ENCODE measurements at regions not wholly inside any gene's neighbourhood (a gene's known extent, or its start where the extent isn't known, plus 50 kb on each side); places are given as distances from the start of the nearest gene placed in this dataset.

- DNase-seq (ENCODE audit: insufficient read length, low spot score) (no peak), FAIRE-seq (no peak)
- no peak for TF ChIP-seq POLR2A (IDR thresholded peaks at IDR 0.05; ENCODE audit: low read depth, low read length)
- TF ChIP-seq POU2F2 (IDR thresholded peaks at IDR 0.05; ENCODE audit: low read depth, low read length), result no peak
- no peak for TF ChIP-seq SPI1 (IDR thresholded peaks at IDR 0.05; ENCODE audit: low read depth, low read length)
Observed at GRCh38 chr17:70648166-70648565, 478.8 kb downstream of the KCNJ2 start.

- DNase-seq (ENCODE audit: insufficient read length, low spot score), result no peak
- TF ChIP-seq PAX5 (IDR thresholded peaks at IDR 0.05; ENCODE audit: insufficient read depth, low read length, severe bottlenecking), result no peak
- TF ChIP-seq POLR2A (IDR thresholded peaks at IDR 0.05; ENCODE audit: low read depth, low read length), result no peak
- no peak for TF ChIP-seq POU2F2 (IDR thresholded peaks at IDR 0.05; ENCODE audit: low read depth, low read length)
- TF ChIP-seq SPI1 (IDR thresholded peaks at IDR 0.05; ENCODE audit: low read depth, low read length), result no peak
- TF ChIP-seq TAF1 (IDR thresholded peaks at IDR 0.05; ENCODE audit: low read depth, low read length), result no peak
- no peak for TF ChIP-seq POLR2AphosphoS5 (IDR thresholded peaks at IDR 0.05; ENCODE audit: low read depth, low read length)
- no peak for FAIRE-seq
Observed at GRCh38 chr17:70653850-70654249, 484.5 kb downstream of the KCNJ2 start.

GRCh38 chr17:70654706-70655105, 485.4 kb downstream of the KCNJ2 start:
- no peak for DNase-seq (ENCODE audit: insufficient read length, low spot score)
- TF ChIP-seq POU2F2 (IDR thresholded peaks at IDR 0.05; ENCODE audit: low read depth, low read length) (no peak), POLR2AphosphoS5 (IDR thresholded peaks at IDR 0.05; ENCODE audit: low read depth, low read length) (no peak), POLR2A (IDR thresholded peaks at IDR 0.05; ENCODE audit: low read depth, low read length) (no peak), PAX5 (IDR thresholded peaks at IDR 0.05; ENCODE audit: insufficient read depth, low read length, severe bottlenecking) (no peak), SPI1 (IDR thresholded peaks at IDR 0.05; ENCODE audit: low read depth, low read length) (no peak), TAF1 (IDR thresholded peaks at IDR 0.05; ENCODE audit: low read depth, low read length) (no peak)
- no peak for FAIRE-seq

GRCh38 chr17:70655176-70655958, 486.0 kb downstream of the KCNJ2 start:
- DNase-seq (ENCODE audit: insufficient read length, low spot score) (no peak), FAIRE-seq (no peak)
- no peak for TF ChIP-seq POU2F2 (IDR thresholded peaks at IDR 0.05; ENCODE audit: low read depth, low read length)
- TF ChIP-seq POLR2A (IDR thresholded peaks at IDR 0.05; ENCODE audit: low read depth, low read length), result no peak
- no peak for TF ChIP-seq SPI1 (IDR thresholded peaks at IDR 0.05; ENCODE audit: low read depth, low read length)
- TF ChIP-seq TAF1 (IDR thresholded peaks at IDR 0.05; ENCODE audit: low read depth, low read length), result no peak
- TF ChIP-seq POLR2AphosphoS5 (IDR thresholded peaks at IDR 0.05; ENCODE audit: low read depth, low read length), result no peak
- no peak for TF ChIP-seq PAX5 (IDR thresholded peaks at IDR 0.05; ENCODE audit: insufficient read depth, low read length, severe bottlenecking)

- DNase-seq (ENCODE audit: insufficient read length, low spot score) (no peak), FAIRE-seq (no peak)
- TF ChIP-seq SPI1 (IDR thresholded peaks at IDR 0.05; ENCODE audit: low read depth, low read length) (no peak), TAF1 (IDR thresholded peaks at IDR 0.05; ENCODE audit: low read depth, low read length) (no peak)
Observed at GRCh38 chr17:70658317-70658716, 489.0 kb downstream of the KCNJ2 start.

GRCh38 chr17:70658840-70659239, 489.5 kb downstream of the KCNJ2 start:
- FAIRE-seq (no peak), DNase-seq (ENCODE audit: insufficient read length, low spot score) (no peak)
- no peak for TF ChIP-seq SPI1 (IDR thresholded peaks at IDR 0.05; ENCODE audit: low read depth, low read length)
- TF ChIP-seq TAF1 (IDR thresholded peaks at IDR 0.05; ENCODE audit: low read depth, low read length), result no peak
- TF ChIP-seq POLR2AphosphoS5 (IDR thresholded peaks at IDR 0.05; ENCODE audit: low read depth, low read length), result no peak
- TF ChIP-seq POU2F2 (IDR thresholded peaks at IDR 0.05; ENCODE audit: low read depth, low read length), result no peak
- no peak for TF ChIP-seq PAX5 (IDR thresholded peaks at IDR 0.05; ENCODE audit: insufficient read depth, low read length, severe bottlenecking)
- no peak for TF ChIP-seq POLR2A (IDR thresholded peaks at IDR 0.05; ENCODE audit: low read depth, low read length)

- FAIRE-seq (no peak), DNase-seq (ENCODE audit: insufficient read length, low spot score) (no peak)
- TF ChIP-seq TAF1 (IDR thresholded peaks at IDR 0.05; ENCODE audit: low read depth, low read length), result no peak
- TF ChIP-seq POU2F2 (IDR thresholded peaks at IDR 0.05; ENCODE audit: low read depth, low read length), result no peak
- TF ChIP-seq PAX5 (IDR thresholded peaks at IDR 0.05; ENCODE audit: insufficient read depth, low read length, severe bottlenecking), result no peak
- TF ChIP-seq SPI1 (IDR thresholded peaks at IDR 0.05; ENCODE audit: low read depth, low read length), result no peak
- no peak for TF ChIP-seq POLR2A (IDR thresholded peaks at IDR 0.05; ENCODE audit: low read depth, low read length)
- no peak for TF ChIP-seq POLR2AphosphoS5 (IDR thresholded peaks at IDR 0.05; ENCODE audit: low read depth, low read length)
Observed at GRCh38 chr17:70661342-70662222, 492.2 kb downstream of the KCNJ2 start.

- FAIRE-seq (no peak), DNase-seq (ENCODE audit: insufficient read length, low spot score) (no peak)
- TF ChIP-seq SPI1 (IDR thresholded peaks at IDR 0.05; ENCODE audit: low read depth, low read length) (no peak), TAF1 (IDR thresholded peaks at IDR 0.05; ENCODE audit: low read depth, low read length) (no peak), POLR2AphosphoS5 (IDR thresholded peaks at IDR 0.05; ENCODE audit: low read depth, low read length) (no peak), PAX5 (IDR thresholded peaks at IDR 0.05; ENCODE audit: insufficient read depth, low read length, severe bottlenecking) (no peak), POU2F2 (IDR thresholded peaks at IDR 0.05; ENCODE audit: low read depth, low read length) (no peak), POLR2A (IDR thresholded peaks at IDR 0.05; ENCODE audit: low read depth, low read length) (no peak)
Observed at GRCh38 chr17:70668276-70668937, 499.1 kb downstream of the KCNJ2 start.
